Osteocyte (in vitro differentiated cells): ENCODE measurements at regions not wholly inside any gene's neighbourhood (a gene's known extent, or its start where the extent isn't known, plus 50 kb on each side); places are given as distances from the start of the nearest gene placed in this dataset.

Experiments used
- DNase-seq: peaks from one replicate; pipeline ENCODE4 v3.0.0; 2021; ENCODE audit warnings: mixed read lengths; ENCODE audit not compliant: unreplicated experiment; ENCODE audit errors: extremely low spot score
- H3K27ac Mint-ChIP-seq: one replicate; pipeline ENCODE4 v1.8.0; 2021; ENCODE audit warnings: mild to moderate bottlenecking, mixed read lengths; ENCODE audit not compliant: unreplicated experiment
- H3K27me3 Mint-ChIP-seq: one replicate; pipeline ENCODE4 v1.8.0; 2021; ENCODE audit warnings: mixed read lengths; ENCODE audit not compliant: unreplicated experiment
- H3K36me3 Mint-ChIP-seq: one replicate; pipeline ENCODE4 v1.8.0; 2021; ENCODE audit warnings: mixed read lengths; ENCODE audit not compliant: unreplicated experiment
- H3K4me1 Mint-ChIP-seq: one replicate; pipeline ENCODE4 v1.8.0; 2021; ENCODE audit warnings: mixed read lengths; ENCODE audit not compliant: unreplicated experiment
- H3K4me3 Mint-ChIP-seq: one replicate; pipeline ENCODE4 v1.8.0; 2021; ENCODE audit warnings: mild to moderate bottlenecking, moderate library complexity, mixed read lengths; ENCODE audit not compliant: unreplicated experiment
- H3K9me3 Mint-ChIP-seq: one replicate; pipeline ENCODE4 v1.8.0; 2021; ENCODE audit warnings: mixed read lengths; ENCODE audit not compliant: unreplicated experiment
- CTCF ChIP-seq: fragments of 200-600 bp; sonication (generic); IDR thresholded peaks from 2 replicates; pipeline ENCODE4 v1.5.0; 2021; ENCODE audit warnings: antibody characterized with exemption, mild to moderate bottlenecking, moderate library complexity

GRCh38 chr2:13230221-13230620, 513.5 kb downstream of the TRIB2 start:
- H3K36me3 Mint-ChIP-seq = no peaks in the 10 kb centered on the region
- no peaks in the 10 kb centered on the region for H3K9me3 Mint-ChIP-seq

GRCh38 chr2:13240061-13240460, 523.3 kb downstream of the TRIB2 start:
- Mint-ChIP-seq H3K4me1 (no peaks in the 10 kb centered on the region), H3K36me3 (no peaks in the 10 kb centered on the region), H3K4me3 (no peak overlapping the region), H3K9me3 (no peaks in the 10 kb centered on the region), H3K27ac (no peak overlapping the region), H3K27me3 (no peaks in the 10 kb centered on the region)
- TF ChIP-seq CTCF = no peak
- DNase-seq = no peak

More at GRCh38 chr2:13230221-13230620, 513.5 kb downstream of the TRIB2 start:
- Mint-ChIP-seq H3K4me3 (no peak overlapping the region), H3K4me1 (no peaks in the 10 kb centered on the region), H3K27ac (no peak overlapping the region), H3K27me3 (peaks cover 10% of the 10 kb centered on the region)
- no peak for TF ChIP-seq CTCF
- no peak for DNase-seq

- no peak overlapping the region for H3K27ac Mint-ChIP-seq
- no peaks in the 10 kb centered on the region for H3K36me3 Mint-ChIP-seq
- no peaks in the 10 kb centered on the region for H3K27me3 Mint-ChIP-seq
- no peak overlapping the region for H3K4me3 Mint-ChIP-seq
- TF ChIP-seq CTCF = no peak
- no peaks in the 10 kb centered on the region for H3K4me1 Mint-ChIP-seq
- H3K9me3 Mint-ChIP-seq = no peaks in the 10 kb centered on the region
- no peak for DNase-seq
These were observed 524.2 kb downstream of the TRIB2 start for GRCh38 chr2:13240789-13241487.

GRCh38 chr2:13252615-13253014, 535.9 kb downstream of the TRIB2 start:
- Mint-ChIP-seq H3K27ac (no peak overlapping the region), H3K4me3 (no peak overlapping the region), H3K9me3 (no peaks in the 10 kb centered on the region), H3K36me3 (no peaks in the 10 kb centered on the region), H3K27me3 (peaks cover 8% of the 10 kb centered on the region), H3K4me1 (no peaks in the 10 kb centered on the region)
- no peak for TF ChIP-seq CTCF
- no peak for DNase-seq

- no peak overlapping the region for H3K27ac Mint-ChIP-seq
- no peaks in the 10 kb centered on the region for H3K27me3 Mint-ChIP-seq
- no peaks in the 10 kb centered on the region for H3K4me1 Mint-ChIP-seq
- no peaks in the 10 kb centered on the region for H3K36me3 Mint-ChIP-seq
- TF ChIP-seq CTCF = no peak
- H3K9me3 Mint-ChIP-seq = no peaks in the 10 kb centered on the region
- DNase-seq = no peak
- H3K4me3 Mint-ChIP-seq = no peak overlapping the region
These were observed 538.7 kb downstream of the TRIB2 start for GRCh38 chr2:13255485-13255884.
